Neural progenitor cell (in vitro differentiated cells): ENCODE measurements at regions not wholly inside any gene's neighbourhood (a gene's known extent, or its start where the extent isn't known, plus 50 kb on each side); places are given as distances from the start of the nearest gene placed in this dataset.

Experiments
- CTCF ChIP-seq: fragments of 200-600 bp; sonication (generic); IDR thresholded peaks from 2 replicates; pipeline ENCODE4 v1.5.1; 2017; ENCODE audit warnings: antibody characterized with exemption, mild to moderate bottlenecking
- EZH2phosphoT487 ChIP-seq: fragments of 200-600 bp; sonication (generic); IDR thresholded peaks from 2 replicates; pipeline ENCODE4 v1.6.1; 2017; ENCODE audit warnings: antibody characterized with exemption

GRCh38 chr9:24846248-24846912, 300.7 kb upstream of the IZUMO3 start:
- no peak for TF ChIP-seq CTCF
- no peak for TF ChIP-seq EZH2phosphoT487
